Smooth muscle cell (in vitro differentiated cells): ENCODE measurements at regions not wholly inside any gene's neighbourhood (a gene's known extent, or its start where the extent isn't known, plus 50 kb on each side); places are given as distances from the start of the nearest gene placed in this dataset.

Source experiments
- DNase-seq: peaks from one replicate; lab custom pipeline; 2025; ENCODE audit not compliant: unreplicated experiment; lab: John Stamatoyannopoulos, UW
- H2AFZ ChIP-seq: fragments of 200-600 bp; sonication (generic); 2 replicates; pipeline ENCODE4 v1.6.0; 2016; ENCODE audit warnings: antibody characterized with exemption, low read depth, mild to moderate bottlenecking
- H3F3A ChIP-seq: fragments of 200-600 bp; sonication (generic); 2 replicates; pipeline ENCODE4 v1.6.0; 2017; ENCODE audit warnings: antibody characterized with exemption, low read depth
- H3K27ac ChIP-seq: fragments of 200-600 bp; sonication (generic); 2 replicates; pipeline ENCODE4 v1.5.1; 2016; ENCODE audit warnings: low read depth, mild to moderate bottlenecking
- H3K27me3 ChIP-seq: fragments of 200-600 bp; sonication (generic); 2 replicates; pipeline ENCODE4 v1.6.1; 2016; ENCODE audit warnings: low read depth, mild to moderate bottlenecking
- H3K36me3 ChIP-seq: fragments of 200-600 bp; sonication (generic); 2 replicates; pipeline ENCODE4 v1.5.1; 2016; ENCODE audit warnings: low read depth
- H3K4me1 ChIP-seq: fragments of 200-600 bp; sonication (generic); 2 replicates; pipeline ENCODE4 v1.5.1; 2016; ENCODE audit warnings: low read depth
- H3K4me2 ChIP-seq: fragments of 200-600 bp; sonication (generic); 2 replicates; pipeline ENCODE4 v1.6.0; 2016; ENCODE audit warnings: mild to moderate bottlenecking
- H3K4me3 ChIP-seq: fragments of 200-600 bp; sonication (generic); 2 replicates; pipeline ENCODE4 v1.5.1; 2016; ENCODE audit warnings: mild to moderate bottlenecking
- H3K79me2 ChIP-seq: fragments of 200-600 bp; sonication (generic); 2 replicates; pipeline ENCODE4 v1.6.0; 2016; ENCODE audit warnings: low read depth, mild to moderate bottlenecking
- H3K9ac ChIP-seq: fragments of 200-600 bp; sonication (generic); 2 replicates; pipeline ENCODE4 v1.6.0; 2016; ENCODE audit warnings: low read depth
- H3K9me3 ChIP-seq: fragments of 200-600 bp; sonication (generic); replicated peaks from 2 replicates; pipeline ENCODE4 v1.5.1; 2016; ENCODE audit warnings: low read depth
- H4K20me1 ChIP-seq: fragments of 200-600 bp; sonication (generic); 2 replicates; pipeline ENCODE4 v1.6.0; 2016; ENCODE audit warnings: low read depth
- WGBS: methylation state at CpG from one replicate; pipeline ENCODE4 v1.1.7; 2016; ENCODE audit warnings: low lambda C conversion rate; 5-methylcytosine and 5-hydroxymethylcytosine counted together
- TF ChIP-seq, protein P1 (sequence below): fragments of 200-600 bp; sonication (generic); IDR thresholded peaks from 2 replicates; pipeline ENCODE4 v1.5.1; 2017; ENCODE audit warnings: borderline replicate concordance, mild to moderate bottlenecking, antibody characterized with exemption; ENCODE audit not compliant: insufficient read depth, poor library complexity, severe bottlenecking

DNA sequence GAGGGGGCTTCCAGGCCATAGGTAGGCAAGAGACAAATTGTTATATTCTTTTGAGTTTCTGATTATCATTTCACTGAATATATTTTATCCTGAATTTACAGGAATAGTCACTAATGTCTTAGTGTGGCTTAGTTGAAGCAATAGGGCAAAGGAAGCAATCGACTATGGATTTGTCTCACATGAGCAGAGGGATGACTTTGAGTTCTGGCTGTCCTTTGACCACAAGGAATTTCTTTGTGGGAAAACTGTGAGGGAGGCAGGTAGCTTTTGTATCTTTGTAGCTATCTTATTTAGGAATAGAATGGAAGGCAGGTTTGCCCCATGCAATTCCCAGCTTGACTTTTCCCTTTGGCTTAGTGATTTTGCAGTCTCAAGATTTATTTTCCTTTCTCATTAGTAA is 207.3 kb upstream of the ANXA10 start:
- TF ChIP-seq, protein P1, sequence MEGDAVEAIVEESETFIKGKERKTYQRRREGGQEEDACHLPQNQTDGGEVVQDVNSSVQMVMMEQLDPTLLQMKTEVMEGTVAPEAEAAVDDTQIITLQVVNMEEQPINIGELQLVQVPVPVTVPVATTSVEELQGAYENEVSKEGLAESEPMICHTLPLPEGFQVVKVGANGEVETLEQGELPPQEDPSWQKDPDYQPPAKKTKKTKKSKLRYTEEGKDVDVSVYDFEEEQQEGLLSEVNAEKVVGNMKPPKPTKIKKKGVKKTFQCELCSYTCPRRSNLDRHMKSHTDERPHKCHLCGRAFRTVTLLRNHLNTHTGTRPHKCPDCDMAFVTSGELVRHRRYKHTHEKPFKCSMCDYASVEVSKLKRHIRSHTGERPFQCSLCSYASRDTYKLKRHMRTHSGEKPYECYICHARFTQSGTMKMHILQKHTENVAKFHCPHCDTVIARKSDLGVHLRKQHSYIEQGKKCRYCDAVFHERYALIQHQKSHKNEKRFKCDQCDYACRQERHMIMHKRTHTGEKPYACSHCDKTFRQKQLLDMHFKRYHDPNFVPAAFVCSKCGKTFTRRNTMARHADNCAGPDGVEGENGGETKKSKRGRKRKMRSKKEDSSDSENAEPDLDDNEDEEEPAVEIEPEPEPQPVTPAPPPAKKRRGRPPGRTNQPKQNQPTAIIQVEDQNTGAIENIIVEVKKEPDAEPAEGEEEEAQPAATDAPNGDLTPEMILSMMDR, result no peak
- Histone ChIP-seq H3K36me3 (no peaks in the 10 kb centered on the region), H3F3A (no peaks in the 10 kb centered on the region), H4K20me1 (no peaks in the 10 kb centered on the region), H3K4me3 (no peak overlapping the region), H3K4me2 (no peak overlapping the region), H3K9me3 (no peaks in the 10 kb centered on the region), H3K27me3 (no peaks in the 10 kb centered on the region), H3K27ac (no peak overlapping the region), H3K9ac (no peak overlapping the region), H2AFZ (peak overlapping the region; percentile 24), H3K4me1 (peaks cover 10% of the 10 kb centered on the region), H3K79me2 (no peaks in the 10 kb centered on the region)
- DNase-seq, result no peak
- WGBS, result 67% methylated on average over 1 of the region's 1 CpG

DNA sequence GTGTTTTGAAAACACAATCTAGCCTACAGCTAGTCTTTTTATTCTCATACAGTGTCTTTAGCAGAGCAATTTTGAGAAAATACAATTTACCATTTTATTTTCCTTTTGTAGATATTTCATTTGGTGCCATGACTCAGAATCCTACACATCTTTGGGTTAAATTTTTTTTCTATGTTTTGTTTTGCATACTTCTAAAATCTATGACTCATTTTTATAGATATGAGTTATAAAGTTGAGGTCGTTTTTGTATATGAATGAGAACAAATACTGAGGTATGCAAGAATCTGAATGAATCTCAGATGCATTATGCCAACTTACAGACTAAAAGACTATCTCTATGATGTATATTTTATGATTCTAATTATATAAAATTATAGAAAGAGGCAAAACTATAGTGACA is 206.5 kb upstream of the ANXA10 start:
- Histone ChIP-seq H2AFZ (no peak overlapping the region), H3K4me3 (no peak overlapping the region), H3K36me3 (no peaks in the 10 kb centered on the region), H3K4me2 (no peak overlapping the region), H4K20me1 (no peaks in the 10 kb centered on the region), H3K4me1 (peaks cover 10% of the 10 kb centered on the region), H3K79me2 (no peaks in the 10 kb centered on the region), H3K27ac (no peak overlapping the region), H3F3A (no peaks in the 10 kb centered on the region), H3K9me3 (no peaks in the 10 kb centered on the region), H3K27me3 (no peaks in the 10 kb centered on the region), H3K9ac (no peak overlapping the region)
- WGBS, result 60% methylated on average over 1 of the region's 1 CpG
- TF ChIP-seq, protein P1, result no peak
- no peak for DNase-seq

DNA sequence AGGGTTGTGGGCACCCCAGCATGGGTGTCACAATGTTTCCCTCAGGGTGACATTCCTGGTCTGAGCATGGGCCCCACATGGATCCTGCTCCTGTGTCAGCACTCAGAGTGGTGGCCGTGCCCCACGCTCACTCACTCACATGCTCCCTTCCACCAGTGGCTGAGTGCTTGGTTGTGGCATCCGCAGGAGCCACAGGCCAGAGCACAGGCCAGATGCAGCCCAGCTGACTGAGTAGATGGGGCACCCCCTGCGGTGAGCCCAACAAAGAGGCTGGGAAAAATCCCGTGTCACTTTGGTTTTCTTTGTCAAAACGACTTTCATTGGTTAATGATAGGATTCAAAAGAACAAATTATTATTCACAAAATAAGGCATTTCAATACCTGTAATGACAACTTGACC is 204.6 kb upstream of the ANXA10 start:
- no peaks in the 10 kb centered on the region for H4K20me1 ChIP-seq
- H3K4me3 ChIP-seq, result no peak overlapping the region
- no peaks in the 10 kb centered on the region for H3K9me3 ChIP-seq
- no peak overlapping the region for H3K27ac ChIP-seq
- no peak overlapping the region for H3K4me2 ChIP-seq
- 83% methylated on average over 6 of the region's 6 CpGs for WGBS
- no peak for DNase-seq
- TF ChIP-seq, protein P1, result no peak
- H3K4me1 ChIP-seq, result peaks cover 10% of the 10 kb centered on the region
- H3K36me3 ChIP-seq, result no peaks in the 10 kb centered on the region
- H3F3A ChIP-seq, result no peaks in the 10 kb centered on the region
- H3K79me2 ChIP-seq, result no peaks in the 10 kb centered on the region
- no peak overlapping the region for H2AFZ ChIP-seq
- H3K27me3 ChIP-seq, result no peaks in the 10 kb centered on the region
- H3K9ac ChIP-seq, result no peak overlapping the region

DNA sequence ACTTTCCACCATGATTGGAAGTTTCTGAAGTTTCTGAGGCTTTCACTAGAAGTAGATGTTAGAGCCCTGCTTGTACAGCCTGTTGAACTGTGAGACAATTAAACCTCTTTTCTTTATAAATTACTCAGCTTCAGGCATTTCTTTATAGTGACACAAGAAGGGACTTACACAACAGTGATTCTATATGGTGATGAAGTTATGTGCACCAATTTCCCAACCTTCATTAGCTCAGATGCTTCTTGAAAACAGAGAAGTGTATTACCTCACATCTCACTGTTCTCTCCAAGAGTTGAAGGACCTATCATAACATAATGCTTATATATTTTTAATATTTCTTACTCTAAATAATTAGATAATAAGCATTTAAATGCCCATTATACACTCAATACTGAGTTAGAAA is 202.1 kb upstream of the ANXA10 start:
- H3K79me2 ChIP-seq, result no peaks in the 10 kb centered on the region

More for the DNA sequence above, 202.1 kb upstream of the ANXA10 start:
- Histone ChIP-seq H3F3A (no peaks in the 10 kb centered on the region), H3K9me3 (no peaks in the 10 kb centered on the region), H3K36me3 (no peaks in the 10 kb centered on the region), H2AFZ (no peak overlapping the region), H3K4me1 (peaks cover 6% of the 10 kb centered on the region), H3K4me2 (no peak overlapping the region), H3K27me3 (no peaks in the 10 kb centered on the region), H3K27ac (no peak overlapping the region), H3K9ac (no peak overlapping the region), H4K20me1 (no peaks in the 10 kb centered on the region), H3K4me3 (no peak overlapping the region)
- TF ChIP-seq, protein P1, result no peak
- no peak for DNase-seq
